ENCODE measurements at regions not wholly inside any gene's neighbourhood (a gene's known extent, or its start where the extent isn't known, plus 50 kb on each side); places are given as distances from the start of the nearest gene placed in this dataset.

DNA sequence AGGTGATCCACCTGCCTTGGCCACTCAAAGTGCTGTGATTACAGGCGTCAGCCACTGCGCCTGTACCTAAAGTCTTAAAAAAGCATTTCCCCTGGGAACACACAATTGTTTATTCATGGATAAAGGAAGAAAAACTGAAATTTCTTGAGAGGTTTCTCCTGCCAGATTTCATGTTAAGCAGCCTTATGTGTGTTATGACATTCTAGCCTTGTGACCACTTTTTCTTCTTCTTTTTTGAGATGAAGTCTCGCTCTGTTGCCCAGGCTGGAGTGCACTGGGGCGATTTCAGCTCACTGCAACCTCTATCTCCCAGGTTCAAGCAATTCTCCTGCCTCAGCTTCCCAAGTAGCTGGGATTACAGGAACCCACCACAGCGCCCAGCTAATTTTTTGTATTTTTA, 57.8 kb upstream of the PLAC8 start:
- TF ChIP-seq ZFP30 (CRISPR knock-in tag; IDR thresholded peaks at IDR 0.05) (no peak), ZNF565 (CRISPR knock-in tag; conservative IDR thresholded peaks at IDR 0.05; ENCODE audit: low read depth) (no peak), OSR1 (CRISPR knock-in tag; IDR thresholded peaks at IDR 0.05) (no peak)
- TF ChIP-seq, protein P1, sequence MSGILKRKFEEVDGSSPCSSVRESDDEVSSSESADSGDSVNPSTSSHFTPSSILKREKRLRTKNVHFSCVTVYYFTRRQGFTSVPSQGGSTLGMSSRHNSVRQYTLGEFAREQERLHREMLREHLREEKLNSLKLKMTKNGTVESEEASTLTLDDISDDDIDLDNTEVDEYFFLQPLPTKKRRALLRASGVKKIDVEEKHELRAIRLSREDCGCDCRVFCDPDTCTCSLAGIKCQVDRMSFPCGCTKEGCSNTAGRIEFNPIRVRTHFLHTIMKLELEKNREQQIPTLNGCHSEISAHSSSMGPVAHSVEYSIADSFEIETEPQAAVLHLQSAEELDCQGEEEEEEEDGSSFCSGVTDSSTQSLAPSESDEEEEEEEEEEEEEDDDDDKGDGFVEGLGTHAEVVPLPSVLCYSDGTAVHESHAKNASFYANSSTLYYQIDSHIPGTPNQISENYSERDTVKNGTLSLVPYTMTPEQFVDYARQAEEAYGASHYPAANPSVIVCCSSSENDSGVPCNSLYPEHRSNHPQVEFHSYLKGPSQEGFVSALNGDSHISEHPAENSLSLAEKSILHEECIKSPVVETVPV (CRISPR knock-in tag; IDR thresholded peaks at IDR 0.05) = no peak
- TF ChIP-seq, protein P2, sequence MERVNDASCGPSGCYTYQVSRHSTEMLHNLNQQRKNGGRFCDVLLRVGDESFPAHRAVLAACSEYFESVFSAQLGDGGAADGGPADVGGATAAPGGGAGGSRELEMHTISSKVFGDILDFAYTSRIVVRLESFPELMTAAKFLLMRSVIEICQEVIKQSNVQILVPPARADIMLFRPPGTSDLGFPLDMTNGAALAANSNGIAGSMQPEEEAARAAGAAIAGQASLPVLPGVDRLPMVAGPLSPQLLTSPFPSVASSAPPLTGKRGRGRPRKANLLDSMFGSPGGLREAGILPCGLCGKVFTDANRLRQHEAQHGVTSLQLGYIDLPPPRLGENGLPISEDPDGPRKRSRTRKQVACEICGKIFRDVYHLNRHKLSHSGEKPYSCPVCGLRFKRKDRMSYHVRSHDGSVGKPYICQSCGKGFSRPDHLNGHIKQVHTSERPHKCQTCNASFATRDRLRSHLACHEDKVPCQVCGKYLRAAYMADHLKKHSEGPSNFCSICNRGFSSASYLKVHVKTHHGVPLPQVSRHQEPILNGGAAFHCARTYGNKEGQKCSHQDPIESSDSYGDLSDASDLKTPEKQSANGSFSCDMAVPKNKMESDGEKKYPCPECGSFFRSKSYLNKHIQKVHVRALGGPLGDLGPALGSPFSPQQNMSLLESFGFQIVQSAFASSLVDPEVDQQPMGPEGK (CRISPR knock-in tag; IDR thresholded peaks at IDR 0.05; ENCODE audit: borderline replicate concordance) = no peak
